OCI-LY7 (cell line): ENCODE measurements at regions not wholly inside any gene's neighbourhood (a gene's known extent, or its start where the extent isn't known, plus 50 kb on each side); places are given as distances from the start of the nearest gene placed in this dataset.

Source experiments
- EZH2phosphoT487 ChIP-seq: fragments of 200-600 bp; sonication (generic); IDR thresholded peaks from 2 replicates; pipeline ENCODE4 v1.6.1; 2018; ENCODE audit warnings: low read depth, borderline replicate concordance, mild to moderate bottlenecking, mixed run types, antibody characterized with exemption, low read length, moderate library complexity, mixed read lengths
- TF ChIP-seq, protein P1 (sequence below): fragments of 200-600 bp; sonication (generic); conservative IDR thresholded peaks from 2 replicates; pipeline ENCODE4 v1.5.1; 2014; ENCODE audit warnings: mild to moderate bottlenecking, antibody characterized with exemption, low read length, moderate library complexity, mixed read lengths

GRCh38 chr3:31117854-31118253 lies 223.4 kb upstream of the GADL1 start:
- no peak for TF ChIP-seq EZH2phosphoT487
- TF ChIP-seq, protein P1, sequence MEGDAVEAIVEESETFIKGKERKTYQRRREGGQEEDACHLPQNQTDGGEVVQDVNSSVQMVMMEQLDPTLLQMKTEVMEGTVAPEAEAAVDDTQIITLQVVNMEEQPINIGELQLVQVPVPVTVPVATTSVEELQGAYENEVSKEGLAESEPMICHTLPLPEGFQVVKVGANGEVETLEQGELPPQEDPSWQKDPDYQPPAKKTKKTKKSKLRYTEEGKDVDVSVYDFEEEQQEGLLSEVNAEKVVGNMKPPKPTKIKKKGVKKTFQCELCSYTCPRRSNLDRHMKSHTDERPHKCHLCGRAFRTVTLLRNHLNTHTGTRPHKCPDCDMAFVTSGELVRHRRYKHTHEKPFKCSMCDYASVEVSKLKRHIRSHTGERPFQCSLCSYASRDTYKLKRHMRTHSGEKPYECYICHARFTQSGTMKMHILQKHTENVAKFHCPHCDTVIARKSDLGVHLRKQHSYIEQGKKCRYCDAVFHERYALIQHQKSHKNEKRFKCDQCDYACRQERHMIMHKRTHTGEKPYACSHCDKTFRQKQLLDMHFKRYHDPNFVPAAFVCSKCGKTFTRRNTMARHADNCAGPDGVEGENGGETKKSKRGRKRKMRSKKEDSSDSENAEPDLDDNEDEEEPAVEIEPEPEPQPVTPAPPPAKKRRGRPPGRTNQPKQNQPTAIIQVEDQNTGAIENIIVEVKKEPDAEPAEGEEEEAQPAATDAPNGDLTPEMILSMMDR: no peak
